AG08396 (cell line): ENCODE measurements at regions not wholly inside any gene's neighbourhood (a gene's known extent, or its start where the extent isn't known, plus 50 kb on each side); places are given as distances from the start of the nearest gene placed in this dataset.
A peak's percentile ranks its signal among the peaks of the same experiment; 100 is the strongest.

Experiments used
- DNase-seq: peaks from one replicate; pipeline ENCODE4 v3.0.0; 2012; ENCODE audit warnings: low spot score, mixed read lengths

GRCh38 chr7:110573862-110574528, 516.9 kb upstream of the LRRN3 start:
- peak; percentile 50 for DNase-seq

- DNase-seq, result no peak
Measured at GRCh38 chr7:110587294-110587693, 503.6 kb upstream of the LRRN3 start.

GRCh38 chr7:110590415-110590814, 500.5 kb upstream of the LRRN3 start:
- no peak for DNase-seq

- DNase-seq, result peak; percentile 20
Measured at GRCh38 chr7:110591341-110591740, 499.6 kb upstream of the LRRN3 start.

GRCh38 chr7:110592557-110592956, 498.4 kb upstream of the LRRN3 start:
- DNase-seq, result no peak

GRCh38 chr7:110593355-110593754, 497.6 kb upstream of the LRRN3 start:
- no peak for DNase-seq

- DNase-seq, result no peak
Measured at GRCh38 chr7:110595694-110596093, 495.2 kb upstream of the LRRN3 start.

- no peak for DNase-seq
Measured at GRCh38 chr7:110600956-110601355, 490.0 kb upstream of the LRRN3 start.

GRCh38 chr7:110601710-110602109, 489.2 kb upstream of the LRRN3 start:
- DNase-seq, result no peak

- DNase-seq, result no peak
Measured at GRCh38 chr7:110604206-110604605, 486.7 kb upstream of the LRRN3 start.

GRCh38 chr7:110604885-110605284, 486.0 kb upstream of the LRRN3 start:
- DNase-seq, result no peak

GRCh38 chr7:110607050-110607857, 483.7 kb upstream of the LRRN3 start:
- DNase-seq, result no peak

- DNase-seq, result no peak
Measured at GRCh38 chr7:110609336-110609735, 481.6 kb upstream of the LRRN3 start.

GRCh38 chr7:110612680-110613079, 478.2 kb upstream of the LRRN3 start:
- DNase-seq, result no peak
